SK-N-SH (cell line): ENCODE measurements at regions not wholly inside any gene's neighbourhood (a gene's known extent, or its start where the extent isn't known, plus 50 kb on each side); places are given as distances from the start of the nearest gene placed in this dataset.

Experiments
- CTCF ChIA-PET: fragments of 300-600, 350-600 bp; formaldehyde crosslinking; extraction: SDS; loops from one replicate; lab custom pipeline; 2021; lab: Yijun Ruan, JAX
- POLR2A ChIA-PET: fragments of 350-600 bp; sonication (Branson Sonifier 250); formaldehyde crosslinking; extraction: SDS; loops from one replicate; lab custom pipeline; 2020; ENCODE audit warnings: antibody characterized with exemption, inconsistent platforms; lab: Yijun Ruan, JAX
- DNase-seq: peaks from one replicate; pipeline ENCODE4 v3.0.0; 2012
- H2AFZ ChIP-seq: fragments of 200-600 bp; sonication (generic); 2 replicates; pipeline ENCODE4 v1.8.1; 2016; ENCODE audit warnings: antibody characterized with exemption, mild to moderate bottlenecking, low read depth
- H3F3A ChIP-seq: fragments of 200-600 bp; sonication (generic); replicated peaks from 2 replicates; pipeline ENCODE3; 2016; ENCODE audit warnings: antibody characterized with exemption, mild to moderate bottlenecking; ENCODE audit not compliant: insufficient read depth
- H3K27ac ChIP-seq, 2 experiments: fragments of 200-500 bp in 1 of 2; fragments of 200-600 bp in 1 of 2; sonication (Bioruptor generic) in 1 of 2; sonication (generic), shearing (Covaris generic) in 1 of 2; 2 replicates each; pipeline versions ENCODE4 v1.5.1 to v1.6.1; 2014 to 2016; ENCODE audit warnings: low read depth in 2 of 2, inconsistent platforms in 1 of 2, low read length in 1 of 2, mild to moderate bottlenecking in 1 of 2, mixed read lengths in 1 of 2
- H3K27me3 ChIP-seq: fragments of 200-600 bp; sonication (generic), shearing (Covaris generic); 2 replicates; pipeline ENCODE4 v1.6.1; 2016; ENCODE audit warnings: mixed run types; ENCODE audit not compliant: insufficient read depth
- H3K36me3 ChIP-seq, 2 experiments: fragments of 200-500 bp in 1 of 2; fragments of 200-600 bp in 1 of 2; sonication (Bioruptor generic) in 1 of 2; sonication (generic) in 1 of 2; replicated peaks in 1 of 2; 2 replicates each; pipeline versions ENCODE3 to v1.5.1; 2014 to 2016; ENCODE audit warnings: low read length in 1 of 2, mild to moderate bottlenecking in 1 of 2; ENCODE audit not compliant: insufficient read depth in 2 of 2, control insufficient read depth in 1 of 2
- H3K4me1 ChIP-seq, 2 experiments: fragments of 200-500 bp in 1 of 2; fragments of 200-600 bp in 1 of 2; sonication (Bioruptor generic) in 1 of 2; sonication (generic), shearing (Covaris generic) in 1 of 2; 2 replicates each; pipeline versions ENCODE4 v1.5.1 to v1.6.1; 2014 to 2016; ENCODE audit warnings: low read depth in 1 of 2, low read length in 1 of 2, mixed run types in 1 of 2; ENCODE audit not compliant: insufficient read depth in 2 of 2, control insufficient read depth in 1 of 2
- H3K4me2 ChIP-seq: fragments of 200-600 bp; sonication (generic), shearing (Covaris generic); 2 replicates; pipeline ENCODE4 v1.6.1; 2017; ENCODE audit warnings: mixed run types
- H3K4me3 ChIP-seq, 2 experiments: fragments of 200-500 bp in 1 of 2; fragments of 200-600 bp in 1 of 2; sonication (Bioruptor generic) in 1 of 2; sonication (generic), shearing (Covaris generic) in 1 of 2; 2 replicates each; pipeline versions ENCODE4 v1.5.1 to v1.8.1; 2014 to 2016; ENCODE audit warnings: low read depth in 2 of 2, inconsistent platforms in 1 of 2, low read length in 1 of 2, mild to moderate bottlenecking in 1 of 2, mixed read lengths in 1 of 2, moderate library complexity in 1 of 2
- H3K79me2 ChIP-seq: fragments of 200-600 bp; sonication (generic); 2 replicates; pipeline ENCODE4 v1.8.1; 2017; ENCODE audit warnings: mild to moderate bottlenecking; ENCODE audit not compliant: insufficient read depth
- H3K9ac ChIP-seq: fragments of 200-600 bp; sonication (generic); 2 replicates; pipeline ENCODE4 v1.6.1; 2017; ENCODE audit warnings: mixed run types
- H3K9me2 ChIP-seq: fragments of 200-600 bp; sonication (generic); 2 replicates; pipeline ENCODE4 v1.6.1; 2017; ENCODE audit warnings: mixed run types
- H3K9me3 ChIP-seq: fragments of 200-600 bp; sonication (generic); 2 replicates; pipeline ENCODE4 v1.6.1; 2017; ENCODE audit warnings: mixed run types, mild to moderate bottlenecking, moderate library complexity
- H4K20me1 ChIP-seq: fragments of 200-600 bp; sonication (generic); 2 replicates; pipeline ENCODE4 v1.6.1; 2017; ENCODE audit warnings: mild to moderate bottlenecking, mixed run types; ENCODE audit not compliant: insufficient read depth
- FOXJ3 ChIP-seq: sonication (generic); formaldehyde crosslinking; IDR thresholded peaks from 2 replicates; pipeline ENCODE4 v1.5.1; 2020; ENCODE audit warnings: mild to moderate bottlenecking, missing genetic modification reagents
- GABPA ChIP-seq: IDR thresholded peaks from 2 replicates; pipeline ENCODE4 v1.4.0; 2012; ENCODE audit warnings: low read depth, mild to moderate bottlenecking
- GATA2 ChIP-seq: sonication (generic); formaldehyde crosslinking; IDR thresholded peaks from 2 replicates; pipeline ENCODE4 v1.5.0; 2020; ENCODE audit warnings: mild to moderate bottlenecking, missing genetic modification reagents
- JUND ChIP-seq: IDR thresholded peaks from 2 replicates; pipeline ENCODE4 v1.4.0; 2012
- MEF2A ChIP-seq: IDR thresholded peaks from 2 replicates; pipeline ENCODE4 v1.4.0; 2012; ENCODE audit warnings: low read depth, borderline replicate concordance
- MXI1 ChIP-seq: IDR thresholded peaks from 2 replicates; pipeline ENCODE4 v1.6.1; 2012; ENCODE audit warnings: mild to moderate bottlenecking, low read depth, low read length, improper control_type of control experiment
- RAD21 ChIP-seq: IDR thresholded peaks from 2 replicates; pipeline ENCODE4 v1.6.1; 2012; ENCODE audit warnings: mild to moderate bottlenecking, low read length
- RCOR1 ChIP-seq: fragments of 150-350 bp; IDR thresholded peaks from 2 replicates; pipeline ENCODE4 v1.6.1; 2017; ENCODE audit warnings: antibody characterized with exemption, low read length
- SMC3 ChIP-seq: IDR thresholded peaks from 2 replicates; pipeline ENCODE4 v1.6.1; 2012; ENCODE audit warnings: low read depth, low read length, improper control_type of control experiment
- TAF1 ChIP-seq: IDR thresholded peaks from 2 replicates; pipeline ENCODE4 v1.6.1; 2012; ENCODE audit warnings: low read depth, mild to moderate bottlenecking, low read length, moderate library complexity, borderline replicate concordance
- TCF12 ChIP-seq: IDR thresholded peaks from 2 replicates; pipeline ENCODE4 v1.4.0; 2012
- TEAD4 ChIP-seq: IDR thresholded peaks from 2 replicates; pipeline ENCODE4 v1.4.0; 2012; ENCODE audit warnings: mild to moderate bottlenecking, borderline replicate concordance; ENCODE audit not compliant: insufficient read depth
- YY1 ChIP-seq: IDR thresholded peaks from 2 replicates; pipeline ENCODE4 v1.4.0; 2012; ENCODE audit warnings: low read depth, mild to moderate bottlenecking
- WGBS: methylation state at CpG from one replicate; pipeline ENCODE4 v1.1.6; 2017; ENCODE audit warnings: low lambda C conversion rate; 5-methylcytosine and 5-hydroxymethylcytosine counted together
- TF ChIP-seq, protein P1 (sequence below): fragments of 200-600 bp; sonication (generic); IDR thresholded peaks from 2 replicates; pipeline ENCODE4 v1.6.1; 2017; ENCODE audit warnings: antibody characterized with exemption, mild to moderate bottlenecking, moderate library complexity
- TF ChIP-seq, protein P2 (sequence below): fragments of 150-350 bp; IDR thresholded peaks from 2 replicates; pipeline ENCODE4 v1.6.1; 2016; ENCODE audit warnings: mild to moderate bottlenecking, low read depth, low read length
- TF ChIP-seq, protein P3 (sequence below): IDR thresholded peaks from 2 replicates; pipeline ENCODE4 v1.4.0; 2012; ENCODE audit warnings: low read depth, borderline replicate concordance

DNA sequence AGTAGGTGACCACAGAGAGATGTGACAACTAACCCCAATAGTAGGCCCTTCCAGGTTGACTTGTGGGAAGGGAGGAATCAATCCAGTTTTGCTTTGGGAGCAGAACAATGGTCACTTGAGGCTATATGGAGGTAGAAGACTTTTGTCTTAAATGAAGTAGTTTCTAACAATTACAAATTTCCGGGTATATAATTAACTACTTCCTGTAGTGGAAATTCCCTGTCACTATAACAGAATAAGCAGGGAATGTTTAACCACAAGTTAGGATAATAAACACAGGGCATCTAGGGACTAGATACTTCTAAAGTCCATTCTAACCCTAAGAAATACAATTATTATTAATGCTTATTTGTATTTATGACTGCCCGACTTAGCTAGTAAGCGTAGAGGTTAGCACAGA lies 99.0 kb upstream of the TRPC3 start (continued):
- TF ChIP-seq, protein P1, sequence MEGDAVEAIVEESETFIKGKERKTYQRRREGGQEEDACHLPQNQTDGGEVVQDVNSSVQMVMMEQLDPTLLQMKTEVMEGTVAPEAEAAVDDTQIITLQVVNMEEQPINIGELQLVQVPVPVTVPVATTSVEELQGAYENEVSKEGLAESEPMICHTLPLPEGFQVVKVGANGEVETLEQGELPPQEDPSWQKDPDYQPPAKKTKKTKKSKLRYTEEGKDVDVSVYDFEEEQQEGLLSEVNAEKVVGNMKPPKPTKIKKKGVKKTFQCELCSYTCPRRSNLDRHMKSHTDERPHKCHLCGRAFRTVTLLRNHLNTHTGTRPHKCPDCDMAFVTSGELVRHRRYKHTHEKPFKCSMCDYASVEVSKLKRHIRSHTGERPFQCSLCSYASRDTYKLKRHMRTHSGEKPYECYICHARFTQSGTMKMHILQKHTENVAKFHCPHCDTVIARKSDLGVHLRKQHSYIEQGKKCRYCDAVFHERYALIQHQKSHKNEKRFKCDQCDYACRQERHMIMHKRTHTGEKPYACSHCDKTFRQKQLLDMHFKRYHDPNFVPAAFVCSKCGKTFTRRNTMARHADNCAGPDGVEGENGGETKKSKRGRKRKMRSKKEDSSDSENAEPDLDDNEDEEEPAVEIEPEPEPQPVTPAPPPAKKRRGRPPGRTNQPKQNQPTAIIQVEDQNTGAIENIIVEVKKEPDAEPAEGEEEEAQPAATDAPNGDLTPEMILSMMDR: no peak
- TF ChIP-seq FOXJ3 (CRISPR knock-in tag) (no peak), TCF12 (no peak), SMC3 (no peak), JUND (no peak), TEAD4 (no peak), RAD21 (no peak), MEF2A (no peak), YY1 (no peak)
- TF ChIP-seq, all 33 proteins: peak for 0

DNA sequence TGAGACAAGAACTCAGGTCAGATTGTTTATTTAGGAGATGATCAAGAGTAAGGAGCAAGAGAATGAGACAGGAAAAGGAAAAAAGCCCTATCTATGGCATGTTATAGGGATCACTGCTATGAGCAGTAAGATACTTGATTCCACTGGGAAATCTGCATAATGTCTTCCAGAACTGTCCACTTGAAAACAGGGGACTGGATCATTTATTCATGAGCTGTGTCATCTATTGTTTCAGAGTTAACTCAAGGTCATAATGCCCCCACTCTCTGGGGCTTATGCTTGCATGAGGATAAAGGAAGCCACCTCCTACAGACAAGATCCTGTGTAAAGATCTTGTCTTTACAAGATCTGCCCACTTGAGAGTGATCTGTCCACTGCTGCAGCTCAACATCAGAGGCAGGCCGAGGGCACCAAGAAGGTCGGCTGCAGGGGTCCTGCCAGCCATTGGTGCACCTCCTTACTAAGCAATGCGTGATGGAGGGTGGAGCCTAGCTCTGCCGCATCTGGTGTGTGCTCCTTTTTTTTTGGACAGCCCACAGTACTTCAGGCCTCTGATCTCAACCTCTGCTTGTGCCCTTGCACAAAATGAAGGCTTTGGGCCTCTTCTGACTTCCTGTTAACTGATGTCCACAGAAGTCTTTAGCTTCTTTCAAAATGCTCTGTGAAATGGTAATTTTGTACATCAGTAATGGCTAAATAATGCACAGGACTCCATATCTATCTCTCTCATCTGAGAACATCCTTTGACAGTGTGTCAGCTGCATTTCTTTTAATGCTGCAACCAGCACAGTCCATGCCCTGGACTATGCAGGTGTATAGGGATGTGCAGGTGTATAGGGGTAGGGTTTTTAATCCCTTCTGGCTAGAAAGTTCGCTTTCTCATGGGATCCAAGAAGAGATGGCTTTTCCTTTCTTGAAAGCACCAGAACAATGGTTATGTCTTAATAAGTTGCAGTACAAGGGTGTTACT lies 95.9 kb upstream of the TRPC3 start:
- H3K9me3 ChIP-seq: no peaks in the 10 kb centered on the region
- H3K9me2 ChIP-seq: no peaks in the 10 kb centered on the region
- H4K20me1 ChIP-seq: no peaks in the 10 kb centered on the region
- 8% methylated on average over 1 of the region's 5 CpGs for WGBS
- no peak overlapping the region for H3K9ac ChIP-seq
- POLR2A ChIA-PET: no interaction called here
- H3K36me3 ChIP-seq: no peaks in the 10 kb centered on the region
- H3K27ac ChIP-seq: no peak overlapping the region
- CTCF ChIA-PET: no interaction called here
- peaks cover 10% of the 10 kb centered on the region for H3F3A ChIP-seq
- H3K4me3 ChIP-seq: no peak overlapping the region
- no peaks in the 10 kb centered on the region for H3K79me2 ChIP-seq
- H3K4me1 ChIP-seq: peaks cover 0 to 7% of the 10 kb centered on the region in 2 experiments; a peak in 1 of 4 replicates
- H2AFZ ChIP-seq: no peak overlapping the region
- no peak for DNase-seq
- no peaks in the 10 kb centered on the region for H3K27me3 ChIP-seq
- H3K4me2 ChIP-seq: no peak overlapping the region
- TF ChIP-seq GATA2 (CRISPR knock-in tag) (no peak), MXI1 (no peak), TEAD4 (no peak), GABPA (no peak), TAF1 (no peak), RCOR1 (no peak), MEF2A (no peak)
- TF ChIP-seq, protein P2, sequence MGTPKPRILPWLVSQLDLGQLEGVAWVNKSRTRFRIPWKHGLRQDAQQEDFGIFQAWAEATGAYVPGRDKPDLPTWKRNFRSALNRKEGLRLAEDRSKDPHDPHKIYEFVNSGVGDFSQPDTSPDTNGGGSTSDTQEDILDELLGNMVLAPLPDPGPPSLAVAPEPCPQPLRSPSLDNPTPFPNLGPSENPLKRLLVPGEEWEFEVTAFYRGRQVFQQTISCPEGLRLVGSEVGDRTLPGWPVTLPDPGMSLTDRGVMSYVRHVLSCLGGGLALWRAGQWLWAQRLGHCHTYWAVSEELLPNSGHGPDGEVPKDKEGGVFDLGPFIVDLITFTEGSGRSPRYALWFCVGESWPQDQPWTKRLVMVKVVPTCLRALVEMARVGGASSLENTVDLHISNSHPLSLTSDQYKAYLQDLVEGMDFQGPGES: no peak
- TF ChIP-seq, protein P3, sequence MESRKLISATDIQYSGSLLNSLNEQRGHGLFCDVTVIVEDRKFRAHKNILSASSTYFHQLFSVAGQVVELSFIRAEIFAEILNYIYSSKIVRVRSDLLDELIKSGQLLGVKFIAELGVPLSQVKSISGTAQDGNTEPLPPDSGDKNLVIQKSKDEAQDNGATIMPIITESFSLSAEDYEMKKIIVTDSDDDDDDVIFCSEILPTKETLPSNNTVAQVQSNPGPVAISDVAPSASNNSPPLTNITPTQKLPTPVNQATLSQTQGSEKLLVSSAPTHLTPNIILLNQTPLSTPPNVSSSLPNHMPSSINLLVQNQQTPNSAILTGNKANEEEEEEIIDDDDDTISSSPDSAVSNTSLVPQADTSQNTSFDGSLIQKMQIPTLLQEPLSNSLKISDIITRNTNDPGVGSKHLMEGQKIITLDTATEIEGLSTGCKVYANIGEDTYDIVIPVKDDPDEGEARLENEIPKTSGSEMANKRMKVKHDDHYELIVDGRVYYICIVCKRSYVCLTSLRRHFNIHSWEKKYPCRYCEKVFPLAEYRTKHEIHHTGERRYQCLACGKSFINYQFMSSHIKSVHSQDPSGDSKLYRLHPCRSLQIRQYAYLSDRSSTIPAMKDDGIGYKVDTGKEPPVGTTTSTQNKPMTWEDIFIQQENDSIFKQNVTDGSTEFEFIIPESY: no peak
- TF ChIP-seq, protein P1: no peak
